Posterior vena cava (tissue), 2 donors: ENCODE measurements at regions not wholly inside any gene's neighbourhood (a gene's known extent, or its start where the extent isn't known, plus 50 kb on each side); places are given as distances from the start of the nearest gene placed in this dataset.

Experiments used
- DNase-seq: peaks from one replicate; pipeline ENCODE4 v3.0.0-alpha.2; 2020; ENCODE audit warnings: low spot score
- intact Hi-C, 2 donors: fragments of 100-400 bp; cut with DNase I; formaldehyde crosslinking; loops; one replicate each; pipeline versions ENCODE4 v1.14.1 to v1.14.2; 2022 to 2023
- donor health status: DM: yes; HTN: yes; CAD: no.
- donor health status: DM: yes; HTN: yes; CAD: no.

- intact Hi-C loops = no loop called here
- no peak for DNase-seq
Measured at GRCh38 chr6:159100395-159101182, 55.8 kb upstream of the TAGAP start.

- no peak for DNase-seq
- intact Hi-C loops = no loop called here
Measured at GRCh38 chr6:159099961-159100360, 55.2 kb upstream of the TAGAP start.

GRCh38 chr6:159099276-159099675, 54.5 kb upstream of the TAGAP start:
- intact Hi-C loops = no loop called here
- no peak for DNase-seq

GRCh38 chr6:159098636-159099106, 53.9 kb upstream of the TAGAP start:
- intact Hi-C loops = no loop called here

GRCh38 chr6:159097256-159097655, 52.5 kb upstream of the TAGAP start:
- no peak for DNase-seq

More at GRCh38 chr6:159098636-159099106, 53.9 kb upstream of the TAGAP start:
- no peak for DNase-seq

GRCh38 chr6:159095616-159096015, 50.8 kb upstream of the TAGAP start:
- intact Hi-C loops = no loop called here
- no peak for DNase-seq

More at GRCh38 chr6:159097256-159097655, 52.5 kb upstream of the TAGAP start:
- intact Hi-C loops = no loop called here

- DNase-seq = no peak
- intact Hi-C loops = no loop called here
Measured at GRCh38 chr6:159094444-159095252, 49.9 kb upstream of the TAGAP start.
